Bronchial epithelial cell (primary cell): ENCODE measurements at regions not wholly inside any gene's neighbourhood (a gene's known extent, or its start where the extent isn't known, plus 50 kb on each side); places are given as distances from the start of the nearest gene placed in this dataset.

Experiments used
- DNase-seq: peaks from one replicate; pipeline ENCODE4 v3.0.0-alpha.2; 2010; ENCODE audit warnings: low read depth
- FAIRE-seq: peaks from 2 replicates; lab custom pipeline; 2011; peaks lifted over from hg19 to GRCh38; lab: Jason Lieb, UNC
- H3K27me3 ChIP-seq: 2 replicates; pipeline ENCODE4 v1.5.1; 2011; ENCODE audit warnings: low read length; ENCODE audit not compliant: control insufficient read depth, insufficient read depth
- H3K36me3 ChIP-seq: 2 replicates; pipeline ENCODE4 v1.5.1; 2011; ENCODE audit warnings: low read length; ENCODE audit not compliant: control insufficient read depth, insufficient read depth
- H3K4me3 ChIP-seq: 2 replicates; pipeline ENCODE4 v1.5.1; 2011; ENCODE audit warnings: mild to moderate bottlenecking, low read depth, low read length, control low read depth
- CTCF ChIP-seq: IDR thresholded peaks from 2 replicates; pipeline ENCODE4 v1.5.1; 2011; ENCODE audit warnings: mild to moderate bottlenecking, moderate library complexity, low read length, control low read depth, inconsistent platforms; ENCODE audit not compliant: insufficient read depth, severe bottlenecking

- FAIRE-seq (no peak), DNase-seq (no peak)
- Histone ChIP-seq H3K4me3 (no peak overlapping the region), H3K27me3 (no peaks in the 10 kb centered on the region), H3K36me3 (no peaks in the 10 kb centered on the region)
- no peak for TF ChIP-seq CTCF
Observed at GRCh38 chr16:54689072-54689865, 241.4 kb upstream of the IRX5 start.

GRCh38 chr16:54688339-54688738 lies 242.3 kb upstream of the IRX5 start:
- DNase-seq = no peak
- no peak overlapping the region for H3K4me3 ChIP-seq

GRCh38 chr16:54687043-54687899 lies 243.4 kb upstream of the IRX5 start:
- no peaks in the 10 kb centered on the region for H3K36me3 ChIP-seq
- H3K4me3 ChIP-seq = no peak overlapping the region
- FAIRE-seq (no peak), DNase-seq (no peak)
- no peak for TF ChIP-seq CTCF
- H3K27me3 ChIP-seq = no peaks in the 10 kb centered on the region

More at GRCh38 chr16:54688339-54688738, 242.3 kb upstream of the IRX5 start:
- FAIRE-seq = no peak
- Histone ChIP-seq H3K36me3 (no peaks in the 10 kb centered on the region), H3K27me3 (no peaks in the 10 kb centered on the region)
- TF ChIP-seq CTCF = no peak

- no peaks in the 10 kb centered on the region for H3K27me3 ChIP-seq
- H3K4me3 ChIP-seq = no peak overlapping the region
- FAIRE-seq = peak; percentile 13
- no peaks in the 10 kb centered on the region for H3K36me3 ChIP-seq
- TF ChIP-seq CTCF = no peak
- DNase-seq = no peak
Observed at GRCh38 chr16:54685682-54686081, 245.0 kb upstream of the IRX5 start.

GRCh38 chr16:54679531-54679930 lies 251.1 kb upstream of the IRX5 start:
- no peak for TF ChIP-seq CTCF
- FAIRE-seq (no peak), DNase-seq (no peak)
- Histone ChIP-seq H3K27me3 (no peaks in the 10 kb centered on the region), H3K4me3 (no peak overlapping the region), H3K36me3 (no peaks in the 10 kb centered on the region)
